22Rv1 (cell line): ENCODE measurements at regions not wholly inside any gene's neighbourhood (a gene's known extent, or its start where the extent isn't known, plus 50 kb on each side); places are given as distances from the start of the nearest gene placed in this dataset.

Experiments
- ZFX ChIP-seq: fragments of 450-650 bp; IDR thresholded peaks from 2 replicates; pipeline ENCODE4 v1.6.1; 2017; ENCODE audit warnings: antibody characterized with exemption, borderline replicate concordance
- TF ChIP-seq, protein P1 (sequence below): fragments of 450-650 bp; IDR thresholded peaks from 2 replicates; pipeline ENCODE4 v1.5.1; 2017; ENCODE audit warnings: mild to moderate bottlenecking

DNA sequence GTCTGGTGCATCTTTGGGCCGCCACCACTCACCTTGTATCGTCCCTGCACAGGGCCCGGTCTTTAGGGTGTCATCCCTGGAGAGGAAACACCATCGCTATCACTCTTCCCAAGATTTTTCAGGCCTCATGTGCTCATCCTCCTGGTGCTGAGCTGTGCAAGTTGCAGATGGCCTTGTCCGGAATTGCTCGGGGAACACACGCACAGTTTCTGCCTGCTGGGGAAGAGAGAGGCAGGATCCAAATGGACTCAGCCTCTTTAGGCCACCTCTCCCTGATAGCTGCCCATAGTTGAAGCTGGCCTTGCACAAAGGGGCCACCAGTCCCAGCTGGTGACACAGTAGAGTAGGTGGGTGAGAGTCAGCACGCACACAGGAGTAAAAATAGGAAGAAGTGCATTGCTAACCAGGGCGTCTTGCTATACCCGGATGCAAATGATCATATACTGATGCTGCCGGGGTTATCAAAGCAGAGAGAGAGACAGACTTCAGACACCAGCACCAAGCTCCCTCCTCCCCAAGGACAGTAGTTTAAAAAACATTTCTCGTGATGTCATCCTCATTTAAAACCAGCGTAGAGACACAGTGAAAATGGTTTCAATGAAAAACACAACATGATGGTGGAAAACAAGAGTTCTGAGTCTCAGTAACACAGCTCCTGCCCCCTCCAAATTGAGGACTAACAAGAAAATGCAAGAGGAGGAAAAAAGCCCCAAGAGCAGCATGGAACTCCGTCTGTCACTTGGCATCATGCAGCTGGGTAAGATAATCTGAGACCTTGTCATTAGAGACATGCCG, 147.5 kb upstream of the NCK2 start:
- TF ChIP-seq, protein P1, sequence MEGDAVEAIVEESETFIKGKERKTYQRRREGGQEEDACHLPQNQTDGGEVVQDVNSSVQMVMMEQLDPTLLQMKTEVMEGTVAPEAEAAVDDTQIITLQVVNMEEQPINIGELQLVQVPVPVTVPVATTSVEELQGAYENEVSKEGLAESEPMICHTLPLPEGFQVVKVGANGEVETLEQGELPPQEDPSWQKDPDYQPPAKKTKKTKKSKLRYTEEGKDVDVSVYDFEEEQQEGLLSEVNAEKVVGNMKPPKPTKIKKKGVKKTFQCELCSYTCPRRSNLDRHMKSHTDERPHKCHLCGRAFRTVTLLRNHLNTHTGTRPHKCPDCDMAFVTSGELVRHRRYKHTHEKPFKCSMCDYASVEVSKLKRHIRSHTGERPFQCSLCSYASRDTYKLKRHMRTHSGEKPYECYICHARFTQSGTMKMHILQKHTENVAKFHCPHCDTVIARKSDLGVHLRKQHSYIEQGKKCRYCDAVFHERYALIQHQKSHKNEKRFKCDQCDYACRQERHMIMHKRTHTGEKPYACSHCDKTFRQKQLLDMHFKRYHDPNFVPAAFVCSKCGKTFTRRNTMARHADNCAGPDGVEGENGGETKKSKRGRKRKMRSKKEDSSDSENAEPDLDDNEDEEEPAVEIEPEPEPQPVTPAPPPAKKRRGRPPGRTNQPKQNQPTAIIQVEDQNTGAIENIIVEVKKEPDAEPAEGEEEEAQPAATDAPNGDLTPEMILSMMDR = no peak
- no peak for TF ChIP-seq ZFX
